ENCODE measurements at regions not wholly inside any gene's neighbourhood (a gene's known extent, or its start where the extent isn't known, plus 50 kb on each side); places are given as distances from the start of the nearest gene placed in this dataset.

DNA sequence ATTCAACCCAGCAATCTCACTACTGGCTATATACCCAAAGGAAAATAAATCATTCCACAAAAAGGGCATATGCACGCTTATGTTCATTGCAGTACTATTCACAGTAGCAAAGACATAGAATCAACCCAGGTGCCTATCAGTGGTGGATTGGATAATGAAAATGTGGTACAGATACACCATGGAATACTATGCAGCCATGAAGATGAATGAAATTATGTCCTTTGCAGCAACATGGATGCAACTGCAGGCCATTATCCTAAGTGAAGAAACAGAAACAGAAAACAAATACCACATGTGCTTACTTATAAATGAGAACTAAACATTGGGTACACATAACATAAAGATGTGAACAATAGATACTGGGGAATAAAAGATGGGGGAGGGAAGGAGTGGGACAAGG, 606.4 kb upstream of the GRM7 start:
- H3K79me2 ChIP-seq (ENCODE audit: insufficient read depth, low read length) = no peaks in the 10 kb centered on the region
- H3K4me3 ChIP-seq (ENCODE audit: low read length, poor library complexity, severe bottlenecking) = no peak overlapping the region
- H2AFZ ChIP-seq (ENCODE audit: low read length) = no peak overlapping the region

DNA sequence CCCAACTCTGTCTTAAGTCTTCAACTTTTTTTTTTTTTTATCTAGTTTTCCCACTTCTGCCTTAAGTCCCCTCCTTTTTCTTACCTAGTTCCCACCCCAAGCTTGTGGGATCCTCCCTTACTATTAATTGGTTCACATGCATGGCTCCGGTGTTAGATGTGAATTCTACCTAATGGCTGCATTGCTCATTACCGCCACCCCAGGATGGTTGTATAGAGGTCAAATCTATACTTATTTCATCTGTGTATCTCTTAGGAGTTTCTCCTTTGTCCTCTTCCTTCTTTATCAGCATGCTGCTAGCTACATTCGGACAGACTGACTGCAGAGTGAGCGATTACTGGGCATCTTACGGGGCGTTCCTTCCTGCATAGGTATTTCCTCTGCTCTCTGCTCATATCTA, 605.7 kb upstream of the GRM7 start:
- Histone ChIP-seq H4K20me1 (ENCODE audit: insufficient read depth, low read length, poor library complexity, severe bottlenecking) (no peaks in the 10 kb centered on the region), H3K27me3 (ENCODE audit: insufficient read depth, low read length, poor library complexity, severe bottlenecking) (no peaks in the 10 kb centered on the region), H3K9me2 (replicated peaks; ENCODE audit: low read depth, low read length) (no peaks in the 10 kb centered on the region), H3K79me2 (ENCODE audit: insufficient read depth, low read length) (no peaks in the 10 kb centered on the region), H3K4me2 (ENCODE audit: low read depth, low read length, poor library complexity, severe bottlenecking) (no peak overlapping the region), H3K4me3 (ENCODE audit: low read length, poor library complexity, severe bottlenecking) (no peak overlapping the region), H2AFZ (ENCODE audit: low read length) (no peak overlapping the region), H3K36me3 (ENCODE audit: insufficient read depth, low read length) (no peaks in the 10 kb centered on the region), H3K4me1 (ENCODE audit: insufficient read depth, low read length, poor library complexity, severe bottlenecking) (no peaks in the 10 kb centered on the region), H3K9me3 (ENCODE audit: insufficient read depth, low read depth, low read length) (no peaks in the 10 kb centered on the region), H3F3A (ENCODE audit: low read depth) (no peaks in the 10 kb centered on the region), H3K9ac (ENCODE audit: low read depth, low read length, poor library complexity, severe bottlenecking) (no peak overlapping the region)
- TF ChIP-seq EZH2phosphoT487 (IDR thresholded peaks at IDR 0.05; ENCODE audit: borderline replicate concordance) = no peak
- TF ChIP-seq, protein P1, sequence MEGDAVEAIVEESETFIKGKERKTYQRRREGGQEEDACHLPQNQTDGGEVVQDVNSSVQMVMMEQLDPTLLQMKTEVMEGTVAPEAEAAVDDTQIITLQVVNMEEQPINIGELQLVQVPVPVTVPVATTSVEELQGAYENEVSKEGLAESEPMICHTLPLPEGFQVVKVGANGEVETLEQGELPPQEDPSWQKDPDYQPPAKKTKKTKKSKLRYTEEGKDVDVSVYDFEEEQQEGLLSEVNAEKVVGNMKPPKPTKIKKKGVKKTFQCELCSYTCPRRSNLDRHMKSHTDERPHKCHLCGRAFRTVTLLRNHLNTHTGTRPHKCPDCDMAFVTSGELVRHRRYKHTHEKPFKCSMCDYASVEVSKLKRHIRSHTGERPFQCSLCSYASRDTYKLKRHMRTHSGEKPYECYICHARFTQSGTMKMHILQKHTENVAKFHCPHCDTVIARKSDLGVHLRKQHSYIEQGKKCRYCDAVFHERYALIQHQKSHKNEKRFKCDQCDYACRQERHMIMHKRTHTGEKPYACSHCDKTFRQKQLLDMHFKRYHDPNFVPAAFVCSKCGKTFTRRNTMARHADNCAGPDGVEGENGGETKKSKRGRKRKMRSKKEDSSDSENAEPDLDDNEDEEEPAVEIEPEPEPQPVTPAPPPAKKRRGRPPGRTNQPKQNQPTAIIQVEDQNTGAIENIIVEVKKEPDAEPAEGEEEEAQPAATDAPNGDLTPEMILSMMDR (conservative IDR thresholded peaks at IDR 0.05; ENCODE audit: low read length) = no peak

More for the DNA sequence above, 606.4 kb upstream of the GRM7 start:
- H3K9me3 ChIP-seq (ENCODE audit: insufficient read depth, low read depth, low read length) = no peaks in the 10 kb centered on the region
- H3K27me3 ChIP-seq (ENCODE audit: insufficient read depth, low read length, poor library complexity, severe bottlenecking) = no peaks in the 10 kb centered on the region
- H3K9ac ChIP-seq (ENCODE audit: low read depth, low read length, poor library complexity, severe bottlenecking) = no peak overlapping the region
- H3K4me1 ChIP-seq (ENCODE audit: insufficient read depth, low read length, poor library complexity, severe bottlenecking) = no peaks in the 10 kb centered on the region
- no peaks in the 10 kb centered on the region for H3K36me3 ChIP-seq (ENCODE audit: insufficient read depth, low read length)
- H3K9me2 ChIP-seq (replicated peaks; ENCODE audit: low read depth, low read length) = no peaks in the 10 kb centered on the region
- H3F3A ChIP-seq (ENCODE audit: low read depth) = no peaks in the 10 kb centered on the region
- no peak overlapping the region for H3K4me2 ChIP-seq (ENCODE audit: low read depth, low read length, poor library complexity, severe bottlenecking)
- H4K20me1 ChIP-seq (ENCODE audit: insufficient read depth, low read length, poor library complexity, severe bottlenecking) = no peaks in the 10 kb centered on the region
- TF ChIP-seq EZH2phosphoT487 (IDR thresholded peaks at IDR 0.05; ENCODE audit: borderline replicate concordance) = no peak
- TF ChIP-seq, protein P1 (conservative IDR thresholded peaks at IDR 0.05; ENCODE audit: low read length) = no peak

DNA sequence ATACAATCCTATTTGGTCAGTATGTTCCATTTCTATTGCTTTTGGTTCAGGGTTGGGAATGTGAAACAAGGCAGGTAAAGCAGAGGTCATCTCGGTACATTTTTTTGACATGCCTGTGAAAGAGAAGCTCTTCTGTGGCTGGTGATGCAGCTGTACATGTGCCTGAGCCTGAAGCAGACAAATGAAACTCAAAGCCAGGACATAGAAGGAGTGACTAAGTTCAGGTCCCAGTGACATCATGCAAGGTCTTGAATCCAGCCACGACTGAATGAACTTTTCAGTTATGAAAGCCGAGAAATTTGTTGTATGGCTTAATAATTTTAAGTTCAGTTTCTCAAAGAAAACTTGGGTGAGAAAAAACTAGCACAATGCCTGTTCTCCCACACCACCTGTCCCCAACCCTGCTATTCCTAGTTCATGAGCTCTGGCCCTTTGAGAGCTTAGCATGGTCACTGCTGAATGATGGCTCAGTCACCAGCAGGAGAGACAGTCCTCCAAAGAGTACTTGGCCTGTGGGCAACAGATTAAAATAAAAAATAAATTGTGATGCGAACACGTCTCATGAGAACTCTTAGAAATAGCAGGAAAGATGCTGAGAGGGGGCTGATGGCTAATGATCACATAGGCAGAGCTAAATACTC, 600.2 kb upstream of the GRM7 start:
- no peaks in the 10 kb centered on the region for H3K4me1 ChIP-seq (ENCODE audit: insufficient read depth, low read length, poor library complexity, severe bottlenecking)
- H3K79me2 ChIP-seq (ENCODE audit: insufficient read depth, low read length) = no peaks in the 10 kb centered on the region
- H3K4me3 ChIP-seq (ENCODE audit: low read length, poor library complexity, severe bottlenecking) = no peak overlapping the region
- H3K27me3 ChIP-seq (ENCODE audit: insufficient read depth, low read length, poor library complexity, severe bottlenecking) = no peaks in the 10 kb centered on the region
- H3K36me3 ChIP-seq (ENCODE audit: insufficient read depth, low read length) = no peaks in the 10 kb centered on the region
- no peak overlapping the region for H2AFZ ChIP-seq (ENCODE audit: low read length)
- no peaks in the 10 kb centered on the region for H3K9me2 ChIP-seq (replicated peaks; ENCODE audit: low read depth, low read length)
- H4K20me1 ChIP-seq (ENCODE audit: insufficient read depth, low read length, poor library complexity, severe bottlenecking) = no peaks in the 10 kb centered on the region
- H3K4me2 ChIP-seq (ENCODE audit: low read depth, low read length, poor library complexity, severe bottlenecking) = no peak overlapping the region
- H3K9ac ChIP-seq (ENCODE audit: low read depth, low read length, poor library complexity, severe bottlenecking) = no peak overlapping the region
- H3K9me3 ChIP-seq (ENCODE audit: insufficient read depth, low read depth, low read length) = no peaks in the 10 kb centered on the region
- TF ChIP-seq, protein P1 (conservative IDR thresholded peaks at IDR 0.05; ENCODE audit: low read length) = no peak
- TF ChIP-seq EZH2phosphoT487 (IDR thresholded peaks at IDR 0.05; ENCODE audit: borderline replicate concordance) = no peak
- no peaks in the 10 kb centered on the region for H3F3A ChIP-seq (ENCODE audit: low read depth)

Measured in Loucy (cell line).